ENCODE measurements at regions not wholly inside any gene's neighbourhood (a gene's known extent, or its start where the extent isn't known, plus 50 kb on each side); places are given as distances from the start of the nearest gene placed in this dataset.

GRCh38 chr5:57693488-57694305 is 211.1 kb upstream of the ACTBL2 start:
- TF ChIP-seq CTCF (conservative IDR thresholded peaks at IDR 0.05): no peak
- no peak for TF ChIP-seq ZFX (IDR thresholded peaks at IDR 0.05)
